ENCODE measurements at regions not wholly inside any gene's neighbourhood (a gene's known extent, or its start where the extent isn't known, plus 50 kb on each side); places are given as distances from the start of the nearest gene placed in this dataset.

- peaks cover 0 to 5% of the 10 kb centered on the region in 2 donors for H3K27me3 ChIP-seq (ENCODE audit: control insufficient read depth in 1 of 2, insufficient read depth in 2 of 2, low read length in 2 of 2)
- no peak overlapping the region for H3K4me3 ChIP-seq (ENCODE audit: low read depth in 1 of 2, low read length in 2 of 2)
- H3K9ac ChIP-seq (ENCODE audit: low read depth in 1 of 2, low read length in 2 of 2): no peak overlapping the region
- no peaks in the 10 kb centered on the region for H3K36me3 ChIP-seq (ENCODE audit: control insufficient read depth in 1 of 2, insufficient read depth in 2 of 2, low read length in 2 of 2)
- no peaks in the 10 kb centered on the region for H3K4me1 ChIP-seq (ENCODE audit: control insufficient read depth in 1 of 2, insufficient read depth in 2 of 2, low read length in 2 of 2)
- H3K9me3 ChIP-seq (ENCODE audit: control insufficient read depth in 1 of 2, low read length in 2 of 2): no peaks in the 10 kb centered on the region
- no peak overlapping the region for H3K27ac ChIP-seq (ENCODE audit: low read depth, low read length)
Observed at GRCh38 chr17:51387582-51387981, 127.2 kb downstream of the UTP18 start.

DNA sequence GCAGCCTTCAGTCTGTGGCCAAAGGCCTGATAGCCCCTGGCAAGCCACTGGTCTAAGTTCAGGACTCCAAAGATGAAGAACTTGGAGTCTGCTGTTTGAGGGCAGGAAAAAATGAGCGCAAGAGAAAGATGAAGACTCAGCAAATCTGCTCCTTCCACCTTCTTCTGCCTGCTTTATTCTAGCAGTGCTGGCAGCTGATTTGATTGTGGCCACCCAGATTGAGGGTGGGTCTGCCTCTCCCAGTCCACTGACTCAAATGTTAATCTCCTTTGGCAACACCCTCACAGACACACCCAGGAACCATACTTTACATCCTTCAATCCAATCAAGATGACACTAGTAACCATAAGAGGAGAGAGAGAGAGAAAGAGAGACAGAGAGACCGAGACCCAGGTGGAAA is 127.6 kb downstream of the UTP18 start:
- H3K9ac ChIP-seq (ENCODE audit: low read depth in 1 of 2, low read length in 2 of 2): no peak overlapping the region
- peaks cover 0 to 5% of the 10 kb centered on the region in 2 donors for H3K27me3 ChIP-seq (ENCODE audit: control insufficient read depth in 1 of 2, insufficient read depth in 2 of 2, low read length in 2 of 2)
- H3K27ac ChIP-seq (ENCODE audit: low read depth, low read length): no peak overlapping the region

DNA sequence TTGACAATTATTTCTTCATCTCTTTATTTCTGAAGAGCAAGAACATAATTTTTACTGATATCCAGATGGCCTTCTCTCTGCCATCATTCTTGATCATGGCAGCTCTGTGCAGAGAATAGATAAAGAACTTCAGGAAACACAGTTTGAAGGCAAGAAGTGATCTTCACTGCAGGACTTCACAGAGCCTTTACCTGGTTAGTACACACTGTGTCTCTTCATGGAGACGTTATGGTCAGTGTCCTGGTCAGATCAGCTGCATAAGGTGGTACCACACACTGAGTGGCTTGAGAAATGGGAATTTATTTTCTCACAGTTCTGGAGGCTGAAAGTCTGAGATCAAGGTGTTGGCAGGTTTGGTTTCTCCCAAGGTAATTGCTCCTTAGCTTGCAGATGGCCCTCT is 129.5 kb downstream of the UTP18 start:
- H3K4me1 ChIP-seq (ENCODE audit: control insufficient read depth in 1 of 2, insufficient read depth in 2 of 2, low read length in 2 of 2): no peaks in the 10 kb centered on the region
- no peak overlapping the region for H3K27ac ChIP-seq (ENCODE audit: low read depth, low read length)
- no peak overlapping the region for H3K9ac ChIP-seq (ENCODE audit: low read depth in 1 of 2, low read length in 2 of 2)
- H3K27me3 ChIP-seq (ENCODE audit: control insufficient read depth in 1 of 2, insufficient read depth in 2 of 2, low read length in 2 of 2): peaks cover 0 to 9% of the 10 kb centered on the region in 2 donors
- H3K4me3 ChIP-seq (ENCODE audit: low read depth in 1 of 2, low read length in 2 of 2): no peak overlapping the region
- no peaks in the 10 kb centered on the region for H3K36me3 ChIP-seq (ENCODE audit: control insufficient read depth in 1 of 2, insufficient read depth in 2 of 2, low read length in 2 of 2)
- H3K9me3 ChIP-seq (ENCODE audit: control insufficient read depth in 1 of 2, low read length in 2 of 2): no peaks in the 10 kb centered on the region

More for the DNA sequence above, 127.6 kb downstream of the UTP18 start:
- H3K9me3 ChIP-seq (ENCODE audit: control insufficient read depth in 1 of 2, low read length in 2 of 2): no peaks in the 10 kb centered on the region
- no peaks in the 10 kb centered on the region for H3K36me3 ChIP-seq (ENCODE audit: control insufficient read depth in 1 of 2, insufficient read depth in 2 of 2, low read length in 2 of 2)
- no peak overlapping the region for H3K4me3 ChIP-seq (ENCODE audit: low read depth in 1 of 2, low read length in 2 of 2)
- H3K4me1 ChIP-seq (ENCODE audit: control insufficient read depth in 1 of 2, insufficient read depth in 2 of 2, low read length in 2 of 2): no peaks in the 10 kb centered on the region

- Histone ChIP-seq H3K4me1 (ENCODE audit: control insufficient read depth in 1 of 2, insufficient read depth in 2 of 2, low read length in 2 of 2) (no peaks in the 10 kb centered on the region), H3K36me3 (ENCODE audit: control insufficient read depth in 1 of 2, insufficient read depth in 2 of 2, low read length in 2 of 2) (no peaks in the 10 kb centered on the region), H3K4me3 (ENCODE audit: low read depth in 1 of 2, low read length in 2 of 2) (no peak overlapping the region), H3K9me3 (ENCODE audit: control insufficient read depth in 1 of 2, low read length in 2 of 2) (no peaks in the 10 kb centered on the region), H3K27me3 (ENCODE audit: control insufficient read depth in 1 of 2, insufficient read depth in 2 of 2, low read length in 2 of 2) (peaks cover 0 to 9% of the 10 kb centered on the region in 2 donors), H3K27ac (ENCODE audit: low read depth, low read length) (no peak overlapping the region), H3K9ac (ENCODE audit: low read depth in 1 of 2, low read length in 2 of 2) (no peak overlapping the region)
Observed at GRCh38 chr17:51391982-51392654, 131.8 kb downstream of the UTP18 start.

GRCh38 chr17:51395621-51396020 is 135.3 kb downstream of the UTP18 start:
- no peak overlapping the region for H3K9ac ChIP-seq (ENCODE audit: low read depth in 1 of 2, low read length in 2 of 2)
- H3K4me3 ChIP-seq (ENCODE audit: low read depth in 1 of 2, low read length in 2 of 2): no peak overlapping the region
- H3K36me3 ChIP-seq (ENCODE audit: control insufficient read depth in 1 of 2, insufficient read depth in 2 of 2, low read length in 2 of 2): no peaks in the 10 kb centered on the region
- no peak overlapping the region for H3K27ac ChIP-seq (ENCODE audit: low read depth, low read length)
- peaks cover 0 to 9% of the 10 kb centered on the region in 2 donors for H3K27me3 ChIP-seq (ENCODE audit: control insufficient read depth in 1 of 2, insufficient read depth in 2 of 2, low read length in 2 of 2)
- H3K4me1 ChIP-seq (ENCODE audit: control insufficient read depth in 1 of 2, insufficient read depth in 2 of 2, low read length in 2 of 2): no peaks in the 10 kb centered on the region
- no peaks in the 10 kb centered on the region for H3K9me3 ChIP-seq (ENCODE audit: control insufficient read depth in 1 of 2, low read length in 2 of 2)

DNA sequence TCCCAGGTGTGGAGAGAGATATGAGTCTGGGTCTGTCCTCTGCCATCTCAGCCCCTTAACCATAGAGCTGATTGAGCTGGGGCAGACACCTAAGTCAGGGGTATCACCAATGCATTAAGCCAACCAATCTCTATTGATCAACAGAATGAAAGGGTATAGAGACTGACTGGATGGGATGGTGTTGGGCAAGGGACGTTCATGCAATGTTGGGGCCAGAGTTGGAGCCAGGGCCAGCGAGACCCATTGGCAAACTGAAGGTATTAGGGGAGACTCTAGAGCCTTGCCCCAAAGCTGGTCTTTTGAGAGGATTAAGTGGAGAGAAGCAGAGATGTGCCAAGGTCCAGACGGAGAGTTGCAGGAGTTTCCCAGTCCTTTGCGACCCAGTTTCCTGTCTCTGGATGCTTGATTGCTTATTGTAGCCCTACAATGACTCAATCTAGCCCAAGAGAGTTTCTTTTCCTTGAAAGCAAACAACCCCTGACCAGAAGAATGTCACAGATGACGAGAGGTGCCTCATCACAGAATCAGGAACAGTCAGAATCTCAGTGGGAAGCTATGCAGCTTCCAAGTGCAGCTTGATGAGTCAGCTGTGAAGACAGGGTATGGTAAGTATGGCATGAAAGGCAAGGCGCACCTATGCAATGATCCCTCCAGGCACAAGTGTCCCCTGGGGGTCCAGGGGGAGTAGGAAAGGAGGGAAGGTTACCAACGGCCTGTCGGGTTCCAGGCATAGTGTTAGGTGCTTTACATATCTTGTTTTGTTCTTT is 137.2 kb downstream of the UTP18 start:
- Histone ChIP-seq H3K27ac (ENCODE audit: low read depth, low read length) (no peak overlapping the region), H3K4me1 (ENCODE audit: control insufficient read depth in 1 of 2, insufficient read depth in 2 of 2, low read length in 2 of 2) (no peaks in the 10 kb centered on the region), H3K27me3 (ENCODE audit: control insufficient read depth in 1 of 2, insufficient read depth in 2 of 2, low read length in 2 of 2) (peaks cover 0 to 4% of the 10 kb centered on the region in 2 donors), H3K9me3 (ENCODE audit: control insufficient read depth in 1 of 2, low read length in 2 of 2) (no peaks in the 10 kb centered on the region), H3K36me3 (ENCODE audit: control insufficient read depth in 1 of 2, insufficient read depth in 2 of 2, low read length in 2 of 2) (no peaks in the 10 kb centered on the region), H3K9ac (ENCODE audit: low read depth in 1 of 2, low read length in 2 of 2) (no peak overlapping the region), H3K4me3 (ENCODE audit: low read depth in 1 of 2, low read length in 2 of 2) (no peak overlapping the region)

- Histone ChIP-seq H3K27ac (ENCODE audit: low read depth, low read length) (no peak overlapping the region), H3K27me3 (ENCODE audit: control insufficient read depth in 1 of 2, insufficient read depth in 2 of 2, low read length in 2 of 2) (peaks cover 0 to 4% of the 10 kb centered on the region in 2 donors), H3K9ac (ENCODE audit: low read depth in 1 of 2, low read length in 2 of 2) (no peak overlapping the region), H3K4me3 (ENCODE audit: low read depth in 1 of 2, low read length in 2 of 2) (no peak overlapping the region), H3K9me3 (ENCODE audit: control insufficient read depth in 1 of 2, low read length in 2 of 2) (no peaks in the 10 kb centered on the region), H3K36me3 (ENCODE audit: control insufficient read depth in 1 of 2, insufficient read depth in 2 of 2, low read length in 2 of 2) (no peaks in the 10 kb centered on the region), H3K4me1 (ENCODE audit: control insufficient read depth in 1 of 2, insufficient read depth in 2 of 2, low read length in 2 of 2) (no peaks in the 10 kb centered on the region)
Observed at GRCh38 chr17:51398128-51398525, 137.8 kb downstream of the UTP18 start.

GRCh38 chr17:51398687-51399086 is 138.3 kb downstream of the UTP18 start:
- H3K4me3 ChIP-seq (ENCODE audit: low read depth in 1 of 2, low read length in 2 of 2): no peak overlapping the region
- H3K27me3 ChIP-seq (ENCODE audit: control insufficient read depth in 1 of 2, insufficient read depth in 2 of 2, low read length in 2 of 2): peaks cover 0 to 3% of the 10 kb centered on the region in 2 donors
- H3K27ac ChIP-seq (ENCODE audit: low read depth, low read length): no peak overlapping the region
- no peaks in the 10 kb centered on the region for H3K9me3 ChIP-seq (ENCODE audit: control insufficient read depth in 1 of 2, low read length in 2 of 2)
- no peaks in the 10 kb centered on the region for H3K4me1 ChIP-seq (ENCODE audit: control insufficient read depth in 1 of 2, insufficient read depth in 2 of 2, low read length in 2 of 2)
- H3K9ac ChIP-seq (ENCODE audit: low read depth in 1 of 2, low read length in 2 of 2): no peak overlapping the region
- no peaks in the 10 kb centered on the region for H3K36me3 ChIP-seq (ENCODE audit: control insufficient read depth in 1 of 2, insufficient read depth in 2 of 2, low read length in 2 of 2)

- H3K36me3 ChIP-seq (ENCODE audit: control insufficient read depth in 1 of 2, insufficient read depth in 2 of 2, low read length in 2 of 2): no peaks in the 10 kb centered on the region
- H3K27ac ChIP-seq (ENCODE audit: low read depth, low read length): no peak overlapping the region
- H3K9me3 ChIP-seq (ENCODE audit: control insufficient read depth in 1 of 2, low read length in 2 of 2): no peaks in the 10 kb centered on the region
- H3K4me3 ChIP-seq (ENCODE audit: low read depth in 1 of 2, low read length in 2 of 2): no peak overlapping the region
- H3K27me3 ChIP-seq (ENCODE audit: control insufficient read depth in 1 of 2, insufficient read depth in 2 of 2, low read length in 2 of 2): peaks cover 0 to 3% of the 10 kb centered on the region in 2 donors
- H3K9ac ChIP-seq (ENCODE audit: low read depth in 1 of 2, low read length in 2 of 2): no peak overlapping the region
- no peaks in the 10 kb centered on the region for H3K4me1 ChIP-seq (ENCODE audit: control insufficient read depth in 1 of 2, insufficient read depth in 2 of 2, low read length in 2 of 2)
Observed at GRCh38 chr17:51401279-51401678, 140.9 kb downstream of the UTP18 start.

GRCh38 chr17:51402899-51403298 is 142.6 kb downstream of the UTP18 start:
- Histone ChIP-seq H3K9me3 (ENCODE audit: control insufficient read depth in 1 of 2, low read length in 2 of 2) (no peaks in the 10 kb centered on the region), H3K4me3 (ENCODE audit: low read depth in 1 of 2, low read length in 2 of 2) (no peak overlapping the region), H3K9ac (ENCODE audit: low read depth in 1 of 2, low read length in 2 of 2) (no peak overlapping the region), H3K36me3 (ENCODE audit: control insufficient read depth in 1 of 2, insufficient read depth in 2 of 2, low read length in 2 of 2) (no peaks in the 10 kb centered on the region), H3K4me1 (ENCODE audit: control insufficient read depth in 1 of 2, insufficient read depth in 2 of 2, low read length in 2 of 2) (no peaks in the 10 kb centered on the region), H3K27me3 (ENCODE audit: control insufficient read depth in 1 of 2, insufficient read depth in 2 of 2, low read length in 2 of 2) (peaks cover 0 to 5% of the 10 kb centered on the region in 2 donors), H3K27ac (ENCODE audit: low read depth, low read length) (no peak overlapping the region)
